ENCODE measurements at regions not wholly inside any gene's neighbourhood (a gene's known extent, or its start where the extent isn't known, plus 50 kb on each side); places are given as distances from the start of the nearest gene placed in this dataset.

DNA sequence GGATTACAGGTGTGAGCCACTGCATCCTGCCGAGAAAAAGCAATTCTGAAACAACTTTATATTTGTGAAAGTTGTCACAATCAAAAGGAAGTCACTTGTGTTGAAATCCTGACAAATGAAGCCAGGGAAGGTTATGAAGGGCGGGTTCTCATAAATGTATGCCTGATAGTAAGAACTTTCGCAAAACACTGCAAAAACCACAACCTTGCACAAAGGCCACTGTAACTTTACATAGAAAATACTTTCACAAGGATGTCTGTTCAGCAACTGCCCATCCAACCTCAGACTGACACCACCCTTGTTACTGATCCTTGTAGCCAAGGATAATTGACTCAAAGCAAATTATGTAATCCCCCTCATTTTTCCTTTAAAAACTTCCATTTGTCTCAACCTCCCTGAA is 90.6 kb downstream of the SLC4A3 start:
- Mint-ChIP-seq H3K9me3 (no peaks in the 10 kb centered on the region), H3K4me1 (no peaks in the 10 kb centered on the region), H3K4me3 (no peak overlapping the region), H3K27ac (no peak overlapping the region), H3K36me3 (no peaks in the 10 kb centered on the region)
- ATAC-seq = no peak
- DNase-seq (ENCODE audit: low spot score in 2 of 2) = no peak

- Mint-ChIP-seq H3K4me1 (no peaks in the 10 kb centered on the region), H3K36me3 (no peaks in the 10 kb centered on the region), H3K9me3 (no peaks in the 10 kb centered on the region), H3K4me3 (no peak overlapping the region), H3K27ac (no peak overlapping the region)
- DNase-seq (ENCODE audit: low spot score in 2 of 2) (no peak), ATAC-seq (no peak)
Observed at GRCh38 chr2:219719521-219719920, 92.1 kb downstream of the SLC4A3 start.

- H3K4me1 Mint-ChIP-seq = no peaks in the 10 kb centered on the region
- ATAC-seq (no peak), DNase-seq (ENCODE audit: low spot score in 2 of 2) (no peak)
- H3K27ac Mint-ChIP-seq = no peak overlapping the region
- no peaks in the 10 kb centered on the region for H3K36me3 Mint-ChIP-seq
- H3K4me3 Mint-ChIP-seq = no peak overlapping the region
- H3K9me3 Mint-ChIP-seq = no peaks in the 10 kb centered on the region
Observed at GRCh38 chr2:219720956-219721355, 93.5 kb downstream of the SLC4A3 start.

GRCh38 chr2:219722276-219722879 is 94.9 kb downstream of the SLC4A3 start:
- Mint-ChIP-seq H3K36me3 (no peaks in the 10 kb centered on the region), H3K4me1 (no peaks in the 10 kb centered on the region), H3K9me3 (no peaks in the 10 kb centered on the region), H3K27ac (no peak overlapping the region), H3K4me3 (no peak overlapping the region)
- no peak for DNase-seq (ENCODE audit: low spot score in 2 of 2)
- ATAC-seq = no peak

DNA sequence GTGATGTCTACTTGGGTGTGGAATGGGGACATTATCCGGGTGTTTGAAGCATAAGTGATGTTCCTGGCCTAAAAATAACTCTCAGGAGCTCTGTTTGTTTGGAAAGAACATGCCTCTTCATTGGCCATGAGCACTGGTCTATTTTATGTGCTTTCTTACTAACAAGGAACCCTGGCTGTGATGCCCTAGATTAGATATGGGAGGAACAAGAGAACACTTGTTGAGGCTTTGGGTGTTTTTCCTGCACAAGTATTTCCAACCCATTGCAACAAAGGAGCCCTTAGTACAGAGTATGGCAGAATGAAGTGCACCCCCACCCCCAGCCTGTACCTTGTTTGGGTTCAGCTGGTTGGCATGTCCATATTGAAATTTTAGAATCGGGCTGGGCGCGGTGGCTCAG is 95.9 kb downstream of the SLC4A3 start:
- ATAC-seq (no peak), DNase-seq (ENCODE audit: low spot score in 2 of 2) (no peak)
- Mint-ChIP-seq H3K27ac (no peak overlapping the region), H3K36me3 (no peaks in the 10 kb centered on the region), H3K9me3 (no peaks in the 10 kb centered on the region), H3K4me1 (no peaks in the 10 kb centered on the region), H3K4me3 (no peak overlapping the region)

GRCh38 chr2:219724628-219725027 is 97.2 kb downstream of the SLC4A3 start:
- Mint-ChIP-seq H3K9me3 (no peaks in the 10 kb centered on the region), H3K4me1 (no peaks in the 10 kb centered on the region), H3K4me3 (no peak overlapping the region), H3K27ac (no peak overlapping the region), H3K36me3 (no peaks in the 10 kb centered on the region)
- no peak for DNase-seq (ENCODE audit: low spot score in 2 of 2)
- no peak for ATAC-seq

GRCh38 chr2:219726916-219727315 is 99.5 kb downstream of the SLC4A3 start:
- no peaks in the 10 kb centered on the region for H3K9me3 Mint-ChIP-seq

DNA sequence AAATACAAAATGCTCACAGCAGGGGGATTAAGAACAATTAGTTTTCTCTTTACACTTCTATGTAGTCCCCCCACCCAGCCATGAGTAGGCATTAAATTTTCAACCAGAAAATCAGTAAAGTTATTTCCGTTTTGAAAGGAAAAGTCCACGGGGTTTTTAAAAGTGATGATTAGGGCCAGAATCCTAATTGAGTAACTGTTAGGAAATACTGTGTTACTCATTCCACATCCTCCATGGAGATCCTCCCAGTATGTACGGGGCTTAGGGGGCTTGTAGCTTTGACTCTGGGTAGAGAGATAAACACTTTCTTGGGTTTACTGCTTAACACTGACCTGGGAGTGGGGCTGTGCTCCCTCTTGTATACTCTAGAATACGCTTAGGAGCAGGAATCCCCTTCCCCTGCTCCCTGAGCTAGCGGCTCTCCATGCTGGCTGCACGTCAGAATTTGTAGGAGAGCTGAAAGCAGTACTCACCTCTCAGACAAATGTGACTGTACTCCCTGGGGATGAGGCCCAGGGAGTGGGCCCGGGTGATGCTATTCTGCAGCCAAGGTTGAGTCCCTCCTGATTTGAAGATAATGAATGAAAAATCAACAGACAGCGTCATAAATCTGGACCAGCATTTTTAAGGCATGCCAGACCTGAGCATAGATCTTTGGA is 100.5 kb downstream of the SLC4A3 start:
- DNase-seq (ENCODE audit: low spot score in 2 of 2) (no peak), ATAC-seq (no peak)
- H3K4me3 Mint-ChIP-seq = no peak overlapping the region
- H3K4me1 Mint-ChIP-seq = no peaks in the 10 kb centered on the region
- no peaks in the 10 kb centered on the region for H3K9me3 Mint-ChIP-seq
- H3K27ac Mint-ChIP-seq = no peak overlapping the region
- no peaks in the 10 kb centered on the region for H3K36me3 Mint-ChIP-seq

More at GRCh38 chr2:219726916-219727315, 99.5 kb downstream of the SLC4A3 start:
- Mint-ChIP-seq H3K4me1 (no peaks in the 10 kb centered on the region), H3K4me3 (no peak overlapping the region), H3K36me3 (no peaks in the 10 kb centered on the region), H3K27ac (no peak overlapping the region)
- ATAC-seq = no peak
- DNase-seq (ENCODE audit: low spot score in 2 of 2) = no peak

- Mint-ChIP-seq H3K4me3 (no peak overlapping the region), H3K36me3 (no peaks in the 10 kb centered on the region), H3K4me1 (no peaks in the 10 kb centered on the region), H3K9me3 (no peaks in the 10 kb centered on the region), H3K27ac (no peak overlapping the region)
- ATAC-seq (no peak), DNase-seq (ENCODE audit: low spot score in 2 of 2) (no peak)
Observed at GRCh38 chr2:219728991-219729487, 101.6 kb downstream of the SLC4A3 start.

GRCh38 chr2:219731173-219731572 is 103.7 kb downstream of the SLC4A3 start:
- ATAC-seq (no peak), DNase-seq (ENCODE audit: low spot score in 2 of 2) (no peak)
- Mint-ChIP-seq H3K27ac (no peak overlapping the region), H3K4me1 (no peaks in the 10 kb centered on the region), H3K36me3 (no peaks in the 10 kb centered on the region), H3K4me3 (no peak overlapping the region), H3K9me3 (no peaks in the 10 kb centered on the region)

DNA sequence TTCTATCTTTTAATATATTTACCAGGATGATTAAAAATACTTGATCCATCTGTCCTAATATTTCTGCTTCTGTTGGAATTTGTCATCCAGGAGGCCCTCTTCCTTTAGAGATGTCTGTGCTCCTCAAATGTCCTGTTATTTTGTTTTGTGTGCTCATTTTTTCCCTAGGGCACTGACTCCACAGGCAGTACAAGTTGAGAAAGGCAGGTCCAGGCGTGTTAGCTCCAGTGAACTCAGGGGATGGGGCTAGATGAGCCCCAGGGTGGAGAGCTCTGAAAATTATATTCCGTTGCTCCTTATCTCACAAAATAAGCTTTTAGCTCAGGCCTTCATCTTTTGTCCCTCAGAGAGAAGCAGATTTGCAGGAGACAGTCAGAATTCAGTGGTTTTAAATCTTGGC is 105.7 kb downstream of the SLC4A3 start:
- H3K27ac Mint-ChIP-seq = no peak overlapping the region
- no peak overlapping the region for H3K4me3 Mint-ChIP-seq
- no peaks in the 10 kb centered on the region for H3K36me3 Mint-ChIP-seq
- ATAC-seq (no peak), DNase-seq (ENCODE audit: low spot score in 2 of 2) (no peak)
- H3K4me1 Mint-ChIP-seq = no peaks in the 10 kb centered on the region
- H3K9me3 Mint-ChIP-seq = no peaks in the 10 kb centered on the region

DNA sequence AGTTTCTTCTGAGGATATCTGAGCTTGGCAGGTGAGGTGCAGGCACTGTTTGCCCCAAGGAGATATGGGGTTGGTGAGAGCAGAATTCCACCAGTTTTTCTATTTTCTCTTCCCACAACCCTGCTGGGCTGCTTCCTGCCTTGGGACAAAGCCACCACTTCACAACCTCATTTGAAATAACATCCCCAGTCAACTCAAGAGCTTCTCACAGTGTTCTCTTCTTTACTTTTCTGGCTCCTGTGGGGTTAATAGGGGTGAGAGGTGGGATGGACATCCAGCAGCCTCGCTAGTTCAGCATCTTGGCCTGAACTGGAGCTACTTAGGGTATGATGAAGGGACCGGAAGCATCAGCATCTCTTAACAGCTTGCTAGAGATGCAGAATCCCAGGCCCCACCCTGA is 106.3 kb downstream of the SLC4A3 start:
- DNase-seq (ENCODE audit: low spot score in 2 of 2) (no peak), ATAC-seq (no peak)
- Mint-ChIP-seq H3K9me3 (no peaks in the 10 kb centered on the region), H3K4me3 (no peak overlapping the region), H3K27ac (no peak overlapping the region), H3K4me1 (no peaks in the 10 kb centered on the region), H3K36me3 (no peaks in the 10 kb centered on the region)

- DNase-seq (ENCODE audit: low spot score in 2 of 2) = no peak
Observed at GRCh38 chr2:219736209-219736608, 108.8 kb downstream of the SLC4A3 start.

GRCh38 chr2:219737270-219737691 is 109.9 kb downstream of the SLC4A3 start:
- ATAC-seq = no peak
- H3K36me3 Mint-ChIP-seq = no peaks in the 10 kb centered on the region
- no peak for DNase-seq (ENCODE audit: low spot score in 2 of 2)
- H3K4me3 Mint-ChIP-seq = no peak overlapping the region
- no peaks in the 10 kb centered on the region for H3K9me3 Mint-ChIP-seq
- H3K4me1 Mint-ChIP-seq = no peaks in the 10 kb centered on the region
- no peak overlapping the region for H3K27ac Mint-ChIP-seq

More at GRCh38 chr2:219736209-219736608, 108.8 kb downstream of the SLC4A3 start:
- no peaks in the 10 kb centered on the region for H3K9me3 Mint-ChIP-seq
- no peak overlapping the region for H3K4me3 Mint-ChIP-seq
- no peaks in the 10 kb centered on the region for H3K4me1 Mint-ChIP-seq
- no peak for ATAC-seq
- no peak overlapping the region for H3K27ac Mint-ChIP-seq
- no peaks in the 10 kb centered on the region for H3K36me3 Mint-ChIP-seq

- no peaks in the 10 kb centered on the region for H3K36me3 Mint-ChIP-seq
- H3K9me3 Mint-ChIP-seq = no peaks in the 10 kb centered on the region
- H3K4me1 Mint-ChIP-seq = no peaks in the 10 kb centered on the region
- H3K4me3 Mint-ChIP-seq = no peak overlapping the region
- DNase-seq (ENCODE audit: low spot score in 2 of 2) = no peak
- H3K27ac Mint-ChIP-seq = no peak overlapping the region
- no peak for ATAC-seq
Observed at GRCh38 chr2:219739066-219739465, 111.6 kb downstream of the SLC4A3 start.

DNA sequence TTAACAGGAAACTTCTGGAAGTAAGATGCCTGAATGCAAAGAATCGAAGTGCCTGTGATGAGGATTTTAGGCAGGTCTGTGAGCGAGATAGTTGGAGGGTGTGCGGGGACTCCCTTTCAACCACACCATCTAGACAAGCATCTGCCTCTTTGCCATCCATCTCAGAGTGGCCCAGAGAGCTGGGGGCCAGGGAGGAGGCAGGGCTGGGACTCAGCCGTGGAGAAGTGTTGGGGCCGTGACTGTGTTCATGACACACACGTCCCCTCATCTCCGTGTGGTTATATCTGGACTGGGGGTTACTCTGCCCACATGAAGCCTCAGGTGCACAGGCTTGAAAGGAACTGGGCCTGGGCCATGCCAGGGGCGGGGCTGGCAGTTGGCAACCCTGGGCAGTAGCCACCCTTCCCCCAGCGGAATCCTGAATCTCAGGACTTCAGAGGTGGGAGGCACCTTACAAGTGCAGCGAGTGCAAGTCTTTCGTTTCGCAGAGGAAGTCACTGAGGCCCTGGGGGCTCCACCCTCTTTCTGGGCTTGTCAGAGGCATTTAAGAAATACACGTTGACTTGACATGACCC is 112.5 kb downstream of the SLC4A3 start:
- H3K4me1 Mint-ChIP-seq = no peaks in the 10 kb centered on the region
- no peak overlapping the region for H3K27ac Mint-ChIP-seq
- H3K36me3 Mint-ChIP-seq = no peaks in the 10 kb centered on the region
- ATAC-seq = peak; percentile 27
- no peaks in the 10 kb centered on the region for H3K9me3 Mint-ChIP-seq
- H3K4me3 Mint-ChIP-seq = no peak overlapping the region
- no peak for DNase-seq (ENCODE audit: low spot score in 2 of 2)

All from stimulated activated effector memory CD8-positive, alpha-beta T cell treated with anti-CD3 and anti-CD28 coated beads, Interleukin-12 subunit alpha, Interleukin-12 subunit beta, amount 100 ng/mL, for 72 hours (primary cell).